OCI-LY1 (cell line): ENCODE measurements at regions not wholly inside any gene's neighbourhood (a gene's known extent, or its start where the extent isn't known, plus 50 kb on each side); places are given as distances from the start of the nearest gene placed in this dataset.

Experiments
- EZH2 ChIP-seq: fragments of 200-600 bp; sonication (generic), shearing (Covaris generic); IDR thresholded peaks from 2 replicates; pipeline ENCODE4 v1.8.0; 2017; ENCODE audit warnings: borderline replicate concordance, mixed run types, mild to moderate bottlenecking, antibody characterized with exemption, low read length, moderate library complexity, mixed read lengths
- TF ChIP-seq, protein P1 (sequence below): fragments of 200-600 bp; sonication (generic), shearing (Covaris generic); IDR thresholded peaks from 2 replicates; pipeline ENCODE4 v1.5.1; 2017; ENCODE audit warnings: mild to moderate bottlenecking, antibody characterized with exemption, low read length, moderate library complexity, mixed read lengths

DNA sequence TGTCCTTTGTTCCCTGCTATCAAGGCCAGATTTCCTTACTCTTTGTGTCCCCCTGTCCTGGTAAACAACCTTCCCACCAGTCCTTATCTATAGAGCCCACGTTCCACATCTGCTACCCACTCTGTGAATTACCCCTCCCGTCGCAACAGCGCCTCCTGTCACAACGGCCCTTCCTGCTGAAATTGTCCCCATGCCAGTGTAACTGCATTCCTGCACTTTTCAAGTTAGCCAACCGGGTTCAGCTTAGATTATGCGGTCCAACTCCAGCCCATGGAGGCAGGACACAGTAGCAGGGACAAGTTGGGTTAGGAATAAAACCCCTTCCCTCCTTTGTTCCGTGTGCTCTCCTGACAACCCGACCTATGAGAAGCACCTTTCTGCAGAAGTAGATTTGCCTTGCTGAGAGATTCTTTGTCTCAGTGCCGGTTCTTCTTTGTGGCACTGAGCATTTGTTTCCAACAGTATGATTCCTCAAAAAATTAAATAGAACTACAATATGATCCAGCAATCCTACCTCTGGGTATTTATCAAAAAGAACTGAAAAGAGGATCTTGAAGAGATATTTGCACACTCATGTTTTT is 180.3 kb downstream of the PTBP2 start:
- TF ChIP-seq, protein P1, sequence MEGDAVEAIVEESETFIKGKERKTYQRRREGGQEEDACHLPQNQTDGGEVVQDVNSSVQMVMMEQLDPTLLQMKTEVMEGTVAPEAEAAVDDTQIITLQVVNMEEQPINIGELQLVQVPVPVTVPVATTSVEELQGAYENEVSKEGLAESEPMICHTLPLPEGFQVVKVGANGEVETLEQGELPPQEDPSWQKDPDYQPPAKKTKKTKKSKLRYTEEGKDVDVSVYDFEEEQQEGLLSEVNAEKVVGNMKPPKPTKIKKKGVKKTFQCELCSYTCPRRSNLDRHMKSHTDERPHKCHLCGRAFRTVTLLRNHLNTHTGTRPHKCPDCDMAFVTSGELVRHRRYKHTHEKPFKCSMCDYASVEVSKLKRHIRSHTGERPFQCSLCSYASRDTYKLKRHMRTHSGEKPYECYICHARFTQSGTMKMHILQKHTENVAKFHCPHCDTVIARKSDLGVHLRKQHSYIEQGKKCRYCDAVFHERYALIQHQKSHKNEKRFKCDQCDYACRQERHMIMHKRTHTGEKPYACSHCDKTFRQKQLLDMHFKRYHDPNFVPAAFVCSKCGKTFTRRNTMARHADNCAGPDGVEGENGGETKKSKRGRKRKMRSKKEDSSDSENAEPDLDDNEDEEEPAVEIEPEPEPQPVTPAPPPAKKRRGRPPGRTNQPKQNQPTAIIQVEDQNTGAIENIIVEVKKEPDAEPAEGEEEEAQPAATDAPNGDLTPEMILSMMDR = no peak
- TF ChIP-seq EZH2 = no peak
